HG03342 (cell line): ENCODE measurements at regions not wholly inside any gene's neighbourhood (a gene's known extent, or its start where the extent isn't known, plus 50 kb on each side); places are given as distances from the start of the nearest gene placed in this dataset.

Experiments
- ATAC-seq: cut with Tn5 transposase; IDR thresholded peaks from one replicate; pipeline ENCODE4 v1.9.1; 2021; ENCODE audit warnings: mild to moderate bottlenecking, moderate library complexity; ENCODE audit not compliant: unreplicated experiment

DNA sequence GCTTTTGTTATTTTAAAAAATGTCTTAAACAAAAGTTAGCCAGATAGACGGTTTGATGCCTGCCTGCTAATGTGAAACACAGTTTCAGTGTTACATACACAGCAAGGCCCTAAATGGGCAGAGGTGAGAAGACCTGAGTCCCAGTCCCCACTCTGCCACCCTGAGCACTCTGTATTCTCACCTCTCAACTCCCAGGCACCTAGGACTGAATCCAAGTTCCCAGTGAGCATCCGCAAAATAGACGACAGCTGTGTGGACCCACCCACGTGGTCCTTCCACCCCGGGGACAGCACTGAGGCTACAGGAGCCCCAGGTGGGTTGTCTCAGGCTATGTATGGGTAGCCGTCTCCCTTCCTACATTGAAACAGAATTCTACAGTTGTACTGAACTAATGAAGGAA is 111.5 kb downstream of the RPL27A start:
- ATAC-seq = no peak

DNA sequence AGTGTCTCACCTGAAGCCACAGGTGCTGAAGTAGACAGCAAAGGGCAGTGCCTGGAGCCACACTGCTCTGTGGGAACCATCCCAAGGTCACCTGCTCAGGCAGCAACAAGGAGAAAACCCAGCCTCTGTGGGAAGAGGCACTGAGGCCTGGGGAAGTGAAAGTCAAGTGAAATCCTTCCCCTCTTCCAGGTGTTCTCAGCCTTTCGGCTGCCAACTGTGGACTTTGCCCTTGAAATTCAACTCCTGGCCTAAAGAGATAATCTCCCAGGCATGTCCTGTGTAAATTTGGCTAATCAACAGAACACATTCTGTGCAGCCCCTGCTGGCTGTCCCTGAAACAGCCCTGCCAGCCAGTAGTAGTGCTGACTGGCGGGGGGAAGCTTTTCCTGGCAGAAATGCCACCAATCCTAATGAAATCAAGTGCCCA is 112.1 kb downstream of the RPL27A start:
- no peak for ATAC-seq

DNA sequence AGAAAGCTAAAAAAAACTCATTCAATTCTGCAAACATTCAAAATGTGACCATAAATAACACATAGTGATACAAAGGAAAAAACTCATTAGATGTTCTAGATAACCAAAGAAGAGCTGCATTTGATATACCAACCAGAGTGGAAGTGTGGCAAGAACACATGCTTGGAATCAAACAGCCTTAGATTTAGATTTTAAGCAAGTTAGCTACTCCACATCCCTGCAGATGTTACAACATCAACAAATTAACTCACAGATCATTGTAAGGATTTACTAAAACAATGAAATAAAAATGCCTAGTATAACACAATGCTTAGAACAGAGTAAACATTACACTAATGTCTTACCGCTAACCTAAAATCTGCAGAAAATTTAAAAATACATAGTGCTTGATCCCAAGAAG is 114.0 kb upstream of the AKIP1 start:
- no peak for ATAC-seq

DNA sequence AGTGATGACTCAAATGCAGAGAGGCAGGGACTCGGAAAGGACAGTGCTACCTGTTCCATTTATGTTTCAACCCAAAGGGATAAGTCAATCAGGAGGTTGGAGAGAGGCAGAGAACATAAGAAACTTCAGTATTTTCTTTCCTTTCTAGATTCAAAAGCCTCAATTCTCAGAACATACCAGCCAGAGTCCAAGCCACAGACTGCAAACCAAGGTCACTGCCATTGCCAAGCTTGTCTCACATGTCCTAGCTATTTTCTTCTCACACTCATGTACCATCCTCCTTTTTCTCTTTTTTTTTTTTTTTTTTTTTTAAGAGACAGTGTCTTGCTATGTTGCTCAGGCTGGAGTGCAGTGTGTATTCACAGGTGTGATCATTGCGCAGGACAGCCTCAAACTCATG is 111.7 kb upstream of the AKIP1 start:
- no peak for ATAC-seq

DNA sequence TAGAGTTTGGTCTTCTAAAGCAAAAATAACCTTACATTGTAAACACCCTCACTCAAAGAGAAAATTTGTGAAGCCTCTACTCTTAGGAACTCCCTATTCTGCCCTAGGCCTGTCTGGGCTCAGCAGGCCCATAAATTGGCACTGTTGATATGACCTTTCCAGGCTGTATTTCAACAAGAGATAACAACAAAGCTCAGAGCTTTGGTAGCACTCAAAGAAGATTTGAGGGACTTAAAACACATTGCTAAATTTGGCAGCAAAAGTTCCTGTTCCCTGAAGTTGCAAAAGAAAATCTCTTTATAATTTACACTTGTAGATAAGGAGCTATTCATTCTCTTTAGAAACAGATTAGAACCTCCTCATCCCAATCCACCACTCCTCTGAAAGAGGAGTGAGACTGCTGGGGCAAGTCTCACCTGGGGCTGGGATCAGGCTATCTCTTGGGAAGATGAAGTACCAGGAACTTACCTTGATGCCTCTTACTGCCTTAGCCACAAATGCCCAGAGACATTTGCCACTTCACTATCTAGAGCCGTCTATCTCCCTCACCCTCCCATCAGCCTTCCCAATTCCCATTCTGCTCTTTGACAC is 110.4 kb upstream of the AKIP1 start:
- ATAC-seq = no peak

DNA sequence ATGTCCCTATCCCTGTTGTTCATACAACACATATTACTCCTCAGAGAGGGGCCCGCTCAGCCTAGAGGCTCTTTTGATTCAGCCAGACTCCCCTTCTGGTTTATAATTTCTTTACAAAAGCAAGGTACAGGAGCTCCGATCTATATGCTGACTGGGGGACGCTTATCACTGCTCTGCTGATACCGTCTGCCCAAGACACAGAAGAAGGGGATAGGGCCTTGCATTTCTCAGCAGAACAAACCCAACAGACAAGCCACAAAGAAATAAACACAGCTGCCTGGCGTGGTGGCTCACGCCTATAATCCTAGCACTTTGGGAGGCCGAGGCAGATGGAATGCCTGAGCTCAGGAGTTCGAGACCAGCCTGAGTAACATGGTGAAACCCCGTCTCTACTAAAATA is 109.9 kb upstream of the AKIP1 start:
- no peak for ATAC-seq

DNA sequence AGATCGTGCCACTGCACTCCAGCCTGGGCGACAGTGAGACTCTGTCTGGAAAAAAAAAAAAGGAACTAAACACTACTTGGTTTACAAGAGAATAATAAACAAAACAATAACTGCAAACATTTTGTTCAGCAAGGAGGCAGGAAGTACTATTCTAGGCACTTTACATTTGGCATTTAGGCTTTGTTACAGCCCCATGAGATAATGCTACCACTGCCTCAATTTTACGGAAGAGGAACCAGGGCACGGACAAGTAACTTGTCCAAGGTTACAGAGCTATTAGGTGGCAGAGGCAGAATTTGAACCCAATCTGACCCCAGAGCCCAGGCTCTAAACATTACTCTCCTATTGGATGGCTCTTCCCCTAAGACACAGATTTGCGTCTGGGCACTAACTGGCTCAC is 108.7 kb upstream of the AKIP1 start:
- ATAC-seq = no peak

DNA sequence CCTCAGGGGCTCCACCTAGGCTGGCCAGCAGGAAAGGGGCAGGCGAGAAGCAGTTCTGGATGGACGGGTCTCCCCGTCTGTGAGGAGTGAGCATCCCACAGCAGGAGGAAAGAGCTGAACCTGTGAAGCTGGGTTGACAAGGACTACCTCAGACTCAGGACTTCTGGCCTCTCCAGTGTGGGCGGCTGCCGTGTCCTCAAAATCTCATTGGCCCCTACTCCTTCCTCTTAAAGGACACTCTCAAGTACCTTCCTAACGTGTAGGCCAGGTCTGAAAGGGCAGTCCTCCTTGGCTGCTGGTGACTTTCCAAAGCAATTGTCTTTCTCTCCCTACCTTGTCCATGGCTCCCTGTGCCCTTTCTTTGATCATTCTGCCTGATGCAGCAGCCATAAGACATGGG is 107.0 kb upstream of the AKIP1 start:
- ATAC-seq = no peak

DNA sequence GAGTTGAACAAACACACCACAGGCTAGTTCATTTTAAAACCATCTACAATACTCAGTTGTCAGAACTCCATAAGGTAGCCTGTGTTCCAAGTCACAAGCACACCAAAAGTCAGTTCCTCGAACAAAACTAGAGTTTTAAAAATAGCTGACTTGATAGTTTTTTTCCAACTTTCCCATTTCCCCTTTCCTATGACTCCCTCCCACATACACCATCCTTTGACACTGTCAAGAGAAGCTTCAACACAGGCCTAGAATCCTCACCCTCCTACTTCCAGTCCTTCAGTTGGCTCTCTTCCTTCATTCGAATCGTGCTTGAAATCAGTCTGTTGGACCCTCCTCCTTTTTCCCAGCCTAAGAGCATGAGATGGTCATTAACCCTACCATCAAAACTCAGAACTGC is 105.7 kb upstream of the AKIP1 start:
- no peak for ATAC-seq

DNA sequence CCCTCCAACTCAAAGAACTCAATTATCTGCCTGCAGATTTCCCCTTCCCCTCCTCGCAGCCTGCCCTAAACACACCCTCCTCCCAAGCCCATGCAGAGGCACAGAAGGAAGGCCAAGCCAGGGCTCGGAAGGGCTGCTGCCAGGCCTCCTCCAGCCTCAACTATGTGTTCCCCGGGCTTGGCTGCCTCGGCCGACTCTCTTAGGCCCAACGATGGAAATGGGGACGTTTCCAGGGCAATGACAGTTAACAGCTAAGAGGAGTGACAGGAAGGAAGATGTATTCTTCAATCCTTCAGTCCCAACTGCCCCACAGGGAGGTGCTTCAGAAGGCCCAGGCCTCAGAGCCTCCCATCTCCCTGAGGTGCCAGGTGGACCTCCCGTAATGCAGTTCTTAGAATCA is 104.0 kb upstream of the AKIP1 start:
- ATAC-seq = no peak

DNA sequence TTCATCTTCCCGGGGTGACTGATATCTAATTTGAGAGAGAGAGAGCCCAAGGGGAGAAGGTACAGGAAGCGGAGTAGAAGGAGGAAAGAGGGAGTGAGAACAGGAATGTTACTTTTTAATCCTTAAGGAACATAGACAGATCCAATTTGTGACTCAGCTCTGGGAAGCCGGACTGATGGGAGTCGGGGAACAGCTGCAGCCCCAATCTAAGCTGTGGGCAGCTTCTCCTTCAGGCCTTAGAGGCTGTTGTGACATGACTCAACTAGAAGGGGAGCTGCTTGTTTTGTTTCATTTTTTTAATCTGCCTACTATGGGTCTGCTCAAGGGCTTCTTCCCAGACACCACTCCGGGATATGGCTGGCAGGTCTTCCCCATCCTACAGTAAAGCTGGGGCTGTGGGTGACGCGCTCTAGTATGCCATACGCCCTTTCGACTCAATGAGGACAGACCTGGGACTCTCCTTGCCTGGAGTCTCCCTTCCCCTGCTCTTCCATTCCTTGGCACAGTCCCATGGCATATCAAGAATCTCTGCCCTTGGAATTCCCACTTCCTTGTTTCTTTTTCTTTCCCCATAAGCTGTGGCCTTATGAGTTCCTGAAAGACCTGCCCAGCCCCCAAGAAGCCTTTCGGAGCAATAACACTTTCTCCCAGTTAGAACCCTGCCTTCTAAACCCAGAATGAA is 103.3 kb upstream of the AKIP1 start:
- no peak for ATAC-seq

DNA sequence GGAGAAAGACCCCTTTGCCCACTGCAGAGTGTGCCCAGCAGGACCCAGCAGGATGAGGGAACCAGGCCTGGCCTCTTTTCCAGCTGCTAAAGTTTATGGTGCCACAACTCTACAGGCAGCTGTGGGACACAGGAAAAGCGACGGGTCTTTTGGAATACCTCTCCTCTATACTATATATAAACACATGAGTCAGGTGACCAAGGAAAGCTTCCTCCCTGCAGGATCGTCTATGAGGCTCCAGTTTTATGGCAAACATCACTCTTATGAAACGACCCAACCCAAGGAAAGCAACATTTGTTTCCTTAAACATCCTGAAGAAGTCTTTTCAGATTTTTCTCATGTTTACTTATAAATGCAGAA is 102.8 kb upstream of the AKIP1 start:
- no peak for ATAC-seq

DNA sequence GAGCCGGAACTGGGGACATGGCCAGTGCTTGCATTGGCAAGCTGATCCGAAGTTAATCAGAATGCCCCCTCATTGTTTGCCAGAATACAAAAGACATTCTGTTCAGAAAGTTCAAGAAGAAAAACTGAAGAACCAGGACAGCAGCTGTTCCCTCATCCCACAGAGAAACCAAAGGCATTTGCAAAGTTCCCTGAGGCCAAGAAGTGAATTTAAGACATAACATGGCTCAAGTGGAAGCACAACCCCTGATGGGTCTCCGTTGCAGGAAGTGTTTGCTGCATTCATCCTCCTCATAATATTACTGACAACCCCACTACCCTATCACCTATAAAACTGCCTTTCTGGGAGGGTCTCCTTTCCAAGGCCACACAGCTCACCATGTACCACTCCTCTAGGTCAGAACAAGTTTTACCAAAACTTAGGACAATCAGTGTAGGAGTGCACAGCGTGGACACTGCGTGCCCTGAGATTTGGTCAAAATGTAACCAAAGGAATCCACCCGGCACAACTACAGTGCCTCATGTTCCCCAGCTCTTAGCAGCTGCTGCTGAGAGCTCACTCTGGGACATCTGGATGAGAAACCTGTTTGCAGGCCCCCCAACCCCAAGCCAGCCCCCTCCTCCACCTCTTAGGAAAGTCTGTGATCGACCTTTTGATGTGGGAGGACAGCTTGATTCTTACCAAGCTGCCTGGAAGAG is 101.6 kb upstream of the AKIP1 start:
- no peak for ATAC-seq

DNA sequence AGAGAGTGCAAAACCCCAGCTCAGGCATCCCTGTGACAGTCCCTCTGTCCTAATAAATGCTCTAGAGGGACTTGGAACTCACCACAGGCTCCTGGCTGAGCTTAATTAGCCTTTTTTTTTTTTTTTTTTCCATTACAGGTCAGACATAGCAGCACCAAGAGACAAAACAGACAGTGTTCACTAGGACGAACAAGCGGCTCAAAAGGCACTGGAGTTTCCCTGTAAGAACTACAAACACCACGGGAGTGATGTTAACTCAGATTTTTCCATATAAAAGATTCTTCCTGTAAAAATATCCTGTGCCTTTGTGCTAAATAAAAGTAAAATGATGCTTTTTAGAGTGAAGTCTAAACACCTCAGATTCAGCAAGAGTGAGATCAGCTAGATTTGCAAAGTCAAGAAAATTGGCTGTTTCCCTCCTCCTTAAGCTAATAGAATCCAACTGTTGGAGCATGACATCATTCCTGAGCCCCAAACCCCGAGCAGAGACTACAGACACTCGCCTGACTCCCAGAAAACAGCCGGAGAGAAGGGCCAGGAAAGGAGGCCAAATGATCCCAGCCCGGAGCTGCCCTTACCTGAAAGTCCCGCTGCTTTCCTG is 101.0 kb upstream of the AKIP1 start:
- no peak for ATAC-seq

DNA sequence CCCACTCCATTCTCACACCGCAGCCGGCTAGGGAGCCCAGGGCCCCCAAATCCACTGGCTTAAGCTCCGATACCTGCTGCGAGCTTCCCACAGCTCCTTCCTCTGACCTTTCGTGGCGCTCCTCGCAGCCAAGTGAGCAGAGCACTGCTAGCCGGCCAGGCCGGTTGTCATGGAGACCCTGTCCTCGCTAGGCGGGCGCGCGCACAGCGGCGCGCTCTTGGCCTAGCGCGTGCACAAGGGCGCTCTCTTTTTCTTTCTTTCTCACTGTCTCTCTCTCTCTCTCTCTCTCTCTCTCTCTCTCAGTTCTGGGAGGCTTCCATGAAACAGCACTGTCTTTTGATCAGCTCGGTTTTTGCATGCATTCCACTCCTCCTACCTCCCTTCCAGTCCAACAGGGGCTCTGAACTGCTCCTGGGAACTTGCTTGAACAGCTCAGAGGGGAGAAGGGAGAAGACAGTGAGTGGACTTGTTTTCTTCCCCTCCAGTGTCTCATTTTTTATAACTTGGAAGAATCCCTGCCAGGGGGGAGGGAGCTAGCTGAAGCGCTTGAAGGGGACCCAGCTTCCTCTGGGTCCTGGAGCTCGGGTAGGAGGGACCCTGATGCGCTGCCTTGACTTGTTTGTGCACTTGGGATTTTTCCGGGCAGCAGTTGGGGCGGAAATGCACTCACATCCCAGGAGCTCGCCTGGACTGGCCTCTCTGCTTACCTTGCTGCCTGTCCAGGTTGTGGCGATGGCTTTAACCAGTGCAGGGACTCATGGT is 100.3 kb upstream of the AKIP1 start:
- peak; percentile 46 for ATAC-seq

DNA sequence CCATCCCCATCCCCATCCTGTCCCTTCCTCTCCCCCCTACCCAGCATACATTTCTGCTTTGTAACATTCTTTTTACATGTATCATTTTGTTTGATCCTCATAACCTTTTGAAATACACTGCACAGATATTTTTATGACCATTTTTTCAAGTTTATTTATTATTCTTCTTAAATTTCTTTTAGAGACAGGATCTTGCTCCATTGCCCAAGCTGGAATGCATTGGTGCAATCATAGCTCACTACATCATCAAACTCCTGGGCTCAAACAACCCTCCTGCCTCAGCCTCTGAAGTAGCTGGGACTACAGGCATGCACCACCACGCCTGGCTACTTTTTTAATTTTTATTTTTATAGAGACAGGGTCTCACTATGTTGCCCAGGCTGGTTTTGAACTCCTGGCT is 99.4 kb upstream of the AKIP1 start:
- no peak for ATAC-seq

DNA sequence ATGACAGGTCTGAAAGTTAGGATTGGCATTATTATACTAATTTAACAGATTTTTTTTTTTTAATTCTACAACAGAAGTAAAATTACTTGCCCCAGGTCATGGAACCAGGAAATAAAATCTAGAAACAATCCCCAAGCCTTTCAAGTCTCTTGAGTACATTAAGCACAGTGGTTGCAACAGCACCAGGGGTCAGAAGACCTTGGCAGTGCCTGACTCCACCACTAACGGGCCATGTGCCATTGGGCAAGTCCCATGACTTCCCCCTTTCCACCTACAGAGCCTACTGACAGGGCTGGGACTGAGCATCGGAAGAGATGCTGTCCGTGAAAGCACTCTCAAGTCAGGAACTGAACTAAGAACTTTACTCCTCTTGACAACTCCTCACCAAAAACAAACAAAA is 98.6 kb upstream of the AKIP1 start:
- no peak for ATAC-seq

DNA sequence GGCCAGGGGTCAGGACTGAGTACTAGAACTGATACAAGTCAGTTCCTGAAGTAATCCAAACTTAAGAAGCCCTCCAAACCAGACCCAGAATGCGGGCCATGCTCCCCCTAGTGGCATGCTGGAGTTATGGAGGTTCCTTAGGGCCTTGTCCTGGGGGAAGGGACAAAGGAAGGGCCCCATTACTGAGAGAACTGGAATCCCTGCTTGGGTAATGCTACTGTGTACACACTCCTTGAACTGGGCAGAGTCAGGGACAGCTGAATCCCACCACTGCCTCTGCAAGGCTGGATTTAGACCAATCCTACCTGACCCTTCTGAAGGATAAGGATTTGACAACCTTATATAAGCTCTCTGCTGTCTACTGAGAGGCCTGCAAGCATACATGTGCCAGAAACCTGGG is 97.3 kb upstream of the AKIP1 start:
- ATAC-seq = peak; percentile 67

DNA sequence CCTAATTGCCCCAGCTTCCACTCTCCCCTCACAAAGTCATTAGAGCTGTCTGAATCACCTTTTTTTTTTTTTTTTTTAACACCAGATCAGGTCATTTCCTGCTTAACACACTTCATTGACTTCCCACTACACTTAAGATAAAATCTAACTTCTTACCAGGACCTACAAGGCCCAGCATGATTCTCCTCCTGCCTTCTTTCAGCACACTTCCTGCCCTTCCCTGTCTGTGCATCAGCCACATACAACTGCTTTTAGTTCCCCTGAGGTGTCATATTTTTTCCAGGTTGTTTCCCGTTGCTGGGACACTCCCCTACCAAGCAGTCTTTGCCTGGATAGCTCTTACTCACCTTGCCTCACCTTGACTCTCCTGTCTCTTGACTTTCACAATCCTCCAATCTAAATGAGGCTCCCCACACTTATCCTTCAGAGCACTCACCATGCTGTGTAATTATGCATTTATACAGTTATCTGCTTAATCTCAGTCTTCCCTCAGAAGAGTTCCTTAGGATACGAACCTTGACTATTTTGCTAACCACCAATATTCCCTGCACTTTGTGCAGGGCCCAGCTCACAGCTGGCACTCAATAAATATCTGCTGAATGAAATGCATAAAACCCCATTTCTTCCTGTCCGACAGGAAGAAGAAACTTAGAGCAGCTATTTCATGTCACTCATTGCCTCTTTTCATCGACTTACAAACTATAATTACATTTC is 96.6 kb upstream of the AKIP1 start:
- no peak for ATAC-seq

DNA sequence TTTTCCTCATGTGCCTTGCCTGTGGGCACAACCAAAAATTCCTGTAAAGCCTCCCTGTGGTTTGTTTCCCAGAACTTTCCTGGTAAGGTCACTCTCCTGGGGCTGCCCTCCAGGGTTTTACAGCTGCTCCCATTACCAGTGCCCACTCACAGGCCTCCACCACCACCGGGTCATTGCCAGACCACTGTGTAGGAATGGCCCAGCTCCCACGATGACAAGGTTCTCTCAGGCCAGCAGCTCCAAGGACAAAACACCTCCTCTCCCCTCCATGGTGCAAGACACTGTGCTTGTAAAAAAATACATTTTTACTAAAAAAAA is 96.1 kb upstream of the AKIP1 start:
- ATAC-seq = no peak

DNA sequence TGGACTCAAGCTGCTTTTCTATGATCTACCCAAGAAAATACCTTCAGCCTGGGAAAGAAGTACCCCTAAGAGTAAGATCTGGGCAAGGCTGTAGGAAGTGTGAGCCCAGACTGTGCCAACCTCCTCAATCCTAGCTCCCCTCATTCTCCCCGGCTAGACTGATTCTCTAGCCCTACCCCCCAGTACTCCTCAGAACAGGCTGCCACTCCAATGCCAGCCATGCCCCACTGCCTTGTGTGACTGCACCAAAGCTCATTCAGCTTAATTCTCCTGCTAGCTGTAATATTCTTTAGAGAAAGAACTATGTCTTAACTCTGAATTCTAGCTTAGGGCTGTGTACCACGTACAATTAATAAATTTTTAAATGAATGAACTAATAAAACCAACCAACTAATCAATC is 92.6 kb upstream of the AKIP1 start:
- ATAC-seq = no peak
